ENCODE measurements at regions not wholly inside any gene's neighbourhood (a gene's known extent, or its start where the extent isn't known, plus 50 kb on each side); places are given as distances from the start of the nearest gene placed in this dataset.
A peak's percentile ranks its signal among the peaks of the same experiment; 100 is the strongest.
"Not testable (repeated sequence)": the region's sequence is repeated elsewhere in the genome, so short reads cannot be mapped to it uniquely, and the experiment has no call there.

- DNase-seq (ENCODE audit: low read depth) = not testable (repeated sequence)
Measured at GRCh38 chr5:91241460-91241859, 141.7 kb downstream of the ARRDC3 start.

- no peak for DNase-seq (ENCODE audit: low read depth)
Measured at GRCh38 chr5:91240175-91240574, 142.9 kb downstream of the ARRDC3 start.

- no peak for DNase-seq (ENCODE audit: low read depth)
Measured at GRCh38 chr5:91235271-91235694, 147.8 kb downstream of the ARRDC3 start.

- DNase-seq (ENCODE audit: low read depth) = no peak
Measured at GRCh38 chr5:91232523-91232922, 150.6 kb downstream of the ARRDC3 start.

- no peak for DNase-seq (ENCODE audit: low read depth)
Measured at GRCh38 chr5:91229031-91229727, 153.9 kb downstream of the ARRDC3 start.

- DNase-seq (ENCODE audit: low read depth) = no peak
Measured at GRCh38 chr5:91228188-91228587, 154.9 kb downstream of the ARRDC3 start.

GRCh38 chr5:91225848-91226686 lies 157.1 kb downstream of the ARRDC3 start:
- peak; percentile 39 for DNase-seq (ENCODE audit: low read depth)

- DNase-seq (ENCODE audit: low read depth) = no peak
Measured at GRCh38 chr5:91224969-91225368, 158.1 kb downstream of the ARRDC3 start.

GRCh38 chr5:91224456-91224855 lies 158.7 kb downstream of the ARRDC3 start:
- no peak for DNase-seq (ENCODE audit: low read depth)

GRCh38 chr5:91223886-91224285 lies 159.2 kb downstream of the ARRDC3 start:
- DNase-seq (ENCODE audit: low read depth) = no peak

GRCh38 chr5:91222482-91222881 lies 160.6 kb downstream of the ARRDC3 start:
- no peak for DNase-seq (ENCODE audit: low read depth)

- no peak for DNase-seq (ENCODE audit: low read depth)
Measured at GRCh38 chr5:91221917-91222316, 161.2 kb downstream of the ARRDC3 start.

- no peak for DNase-seq (ENCODE audit: low read depth)
Measured at GRCh38 chr5:91219803-91220371, 163.2 kb downstream of the ARRDC3 start.

- DNase-seq (ENCODE audit: low read depth) = no peak
Measured at GRCh38 chr5:91219091-91219802, 163.9 kb downstream of the ARRDC3 start.

- no peak for DNase-seq (ENCODE audit: low read depth)
Measured at GRCh38 chr5:91217859-91218258, 165.3 kb downstream of the ARRDC3 start.

- no peak for DNase-seq (ENCODE audit: low read depth)
Measured at GRCh38 chr5:91214571-91214970, 168.5 kb downstream of the ARRDC3 start.

Data from stimulated activated CD4-positive, alpha-beta T cell treated with anti-CD3 and anti-CD28 coated beads, Interleukin-2, amount 100 ng/mL, for 4 hours (primary cell).